NCI-H2081 (cell line): ENCODE measurements at regions not wholly inside any gene's neighbourhood (a gene's known extent, or its start where the extent isn't known, plus 50 kb on each side); places are given as distances from the start of the nearest gene placed in this dataset.

Experiments used
- DNase-seq, 2 experiments: peaks; one replicate each; lab custom pipeline; 2025; lab: John Stamatoyannopoulos, UW

DNA sequence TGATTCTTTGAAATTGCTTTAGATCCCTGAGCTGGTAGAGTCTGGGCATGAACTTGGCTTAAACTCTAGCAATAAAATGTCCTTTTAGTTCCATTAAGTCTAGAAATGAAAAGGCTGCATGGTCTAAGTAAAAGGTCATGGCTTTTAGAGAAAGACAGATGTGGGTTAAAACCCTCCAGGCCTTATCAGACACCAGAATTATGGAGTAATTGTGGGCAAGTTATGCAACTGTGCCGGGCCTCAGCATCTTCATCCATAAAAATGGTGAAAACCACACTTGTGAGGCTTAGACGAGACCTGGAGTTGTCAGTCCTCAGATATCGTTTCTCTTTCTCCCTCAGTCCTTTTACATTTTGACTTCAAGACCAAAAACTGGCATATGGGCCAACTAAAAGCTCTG, 597.9 kb upstream of the KIRREL3 start:
- DNase-seq: no peak

DNA sequence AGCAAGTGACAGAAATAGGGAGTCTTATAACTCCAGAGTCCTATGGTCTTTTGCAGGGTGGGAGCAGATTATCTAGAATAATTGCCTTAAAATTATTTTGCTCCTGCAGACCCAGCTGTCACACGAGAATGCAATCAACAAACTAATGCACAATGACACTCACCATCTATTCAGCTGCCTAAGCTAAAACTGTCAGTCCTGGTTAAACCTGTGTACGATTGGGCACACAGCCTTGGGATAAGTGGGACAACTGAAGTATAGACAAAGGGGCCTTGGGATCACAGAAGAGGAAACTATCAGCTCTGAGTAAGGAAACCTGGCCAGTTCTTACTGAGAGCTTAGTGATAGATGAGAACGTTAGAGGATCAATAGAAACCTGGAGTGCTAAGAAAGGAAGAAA, 595.9 kb upstream of the KIRREL3 start:
- DNase-seq: no peak

DNA sequence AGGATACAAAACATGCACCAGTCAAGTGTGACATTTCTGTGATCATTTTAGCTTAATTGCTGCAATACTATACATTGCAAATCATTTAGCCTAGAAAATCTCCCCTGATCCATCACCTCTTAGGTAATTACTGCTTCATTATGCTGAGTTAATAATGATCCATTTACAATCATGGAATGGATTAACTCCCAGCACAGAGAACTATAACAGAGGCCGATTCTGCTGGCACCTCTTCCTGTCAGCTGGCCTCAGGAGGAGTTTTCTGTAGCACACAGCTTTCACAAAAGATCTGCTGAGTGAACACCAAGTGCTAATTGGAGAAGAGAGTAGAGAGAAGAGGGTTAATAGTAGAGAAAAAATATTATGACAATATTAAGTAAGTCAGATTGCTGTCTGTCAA, 591.8 kb upstream of the KIRREL3 start:
- DNase-seq: no peak

DNA sequence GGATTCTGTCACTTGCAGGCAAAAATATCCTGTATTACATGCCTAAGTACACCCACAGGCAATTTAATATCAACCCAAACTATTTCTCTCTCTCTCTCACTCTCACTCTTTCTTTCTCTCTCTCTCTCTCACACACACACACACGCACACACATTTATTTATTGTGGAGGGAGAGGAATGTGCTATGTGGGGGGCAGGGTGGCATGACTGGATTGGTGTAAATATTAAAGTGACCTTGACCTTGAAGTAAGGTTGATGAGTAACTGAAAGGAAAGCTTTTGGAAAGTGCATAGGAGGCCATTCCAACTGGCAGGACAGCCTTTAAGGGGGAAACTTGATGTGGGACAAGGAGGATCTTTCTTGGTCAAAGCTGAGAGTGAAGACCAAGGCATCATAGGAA, 589.7 kb upstream of the KIRREL3 start:
- DNase-seq: no peak

DNA sequence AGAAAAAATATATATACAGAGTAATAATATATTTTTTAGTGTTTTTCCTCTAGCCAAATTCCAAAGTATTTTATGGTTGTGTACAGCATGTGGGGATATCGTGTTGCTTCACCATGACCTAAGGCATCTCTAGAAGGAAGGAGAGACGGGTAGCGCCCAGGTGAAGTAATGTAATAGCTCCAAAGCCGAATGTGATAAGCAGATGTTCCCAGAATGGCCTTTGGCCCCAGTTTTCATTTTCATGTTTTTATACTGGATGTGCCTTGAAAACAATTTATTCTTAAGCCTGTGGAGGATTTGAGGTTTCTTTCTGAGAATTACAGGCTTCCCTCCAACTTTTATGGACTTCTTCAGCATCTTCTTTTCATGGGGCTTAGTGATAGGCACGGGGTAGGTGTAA, 587.9 kb upstream of the KIRREL3 start:
- DNase-seq: no peak

DNA sequence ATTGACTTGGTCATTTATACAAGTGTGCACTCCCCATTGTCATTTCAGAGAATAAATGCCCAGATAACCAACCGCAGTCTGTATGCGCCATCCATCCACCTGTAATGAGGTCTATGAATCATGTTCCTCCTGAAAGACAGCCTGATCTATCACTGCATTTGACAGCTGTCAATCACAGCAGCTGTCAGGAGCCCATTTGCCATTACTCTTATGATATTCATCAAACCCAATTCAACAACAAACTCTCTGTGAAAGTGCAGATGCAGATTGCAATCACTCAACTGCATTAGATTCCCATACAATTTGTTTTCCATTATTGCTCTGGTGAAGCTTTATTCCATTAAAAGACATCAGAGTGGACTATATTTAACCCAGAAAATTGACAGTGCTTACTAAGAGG, 586.9 kb upstream of the KIRREL3 start:
- DNase-seq: no peak

DNA sequence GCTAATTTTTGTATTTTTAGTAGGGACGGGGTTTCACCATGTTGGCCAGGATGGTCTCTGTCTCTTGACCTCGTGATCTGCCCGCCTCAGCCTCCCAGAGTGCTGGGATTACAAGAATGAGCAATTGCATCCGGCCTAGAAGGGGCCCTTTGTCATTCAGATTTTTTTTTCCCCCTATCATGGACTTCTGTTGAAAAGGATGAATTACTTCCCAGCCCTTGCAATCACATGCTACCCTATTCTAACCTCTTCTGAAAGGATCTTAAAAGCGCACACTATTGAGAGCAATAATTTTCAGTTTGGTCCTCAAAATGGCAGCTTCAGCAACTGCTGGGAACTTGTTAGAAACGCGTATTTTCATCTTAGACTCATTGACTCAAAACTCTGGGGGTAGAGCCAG, 575.6 kb upstream of the KIRREL3 start:
- no peak for DNase-seq

DNA sequence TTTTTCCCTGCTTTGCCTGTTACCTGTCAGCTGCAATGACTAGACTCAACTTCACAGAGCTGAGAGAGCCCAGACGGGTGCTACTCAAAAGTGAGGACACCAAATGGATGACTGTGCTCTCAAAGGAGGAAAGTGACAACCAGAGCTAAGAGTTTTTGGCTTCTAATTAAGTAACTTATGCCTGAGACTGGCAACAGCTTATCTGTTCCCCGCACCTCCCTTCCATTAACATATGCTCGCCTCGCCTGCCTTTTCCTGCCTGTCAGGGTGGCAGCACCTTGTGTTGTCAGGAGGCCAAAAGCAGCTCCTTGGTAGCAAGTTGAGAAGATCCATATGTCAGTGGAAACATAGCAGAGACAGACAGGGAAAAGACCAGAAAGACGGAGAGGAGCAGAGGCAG, 573.9 kb upstream of the KIRREL3 start:
- no peak for DNase-seq

DNA sequence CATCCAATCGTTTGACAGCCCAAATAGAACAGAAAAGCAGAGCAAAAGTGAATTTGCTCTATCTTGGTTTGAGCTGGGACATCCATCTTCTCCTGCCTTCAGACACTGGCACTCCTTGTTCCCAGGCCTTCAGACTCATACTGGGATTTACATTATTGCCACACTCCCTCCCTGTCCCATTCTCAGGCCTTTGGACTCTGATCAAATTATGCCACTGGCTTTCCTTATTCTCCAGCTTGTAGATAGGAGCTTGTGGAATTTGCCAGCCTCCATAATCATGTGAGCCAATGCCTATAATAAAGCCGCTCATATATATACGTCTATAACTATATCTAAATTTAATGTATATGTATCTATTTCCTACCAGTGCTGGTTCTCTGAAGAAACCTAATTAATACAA, 568.3 kb upstream of the KIRREL3 start:
- DNase-seq: no peak

DNA sequence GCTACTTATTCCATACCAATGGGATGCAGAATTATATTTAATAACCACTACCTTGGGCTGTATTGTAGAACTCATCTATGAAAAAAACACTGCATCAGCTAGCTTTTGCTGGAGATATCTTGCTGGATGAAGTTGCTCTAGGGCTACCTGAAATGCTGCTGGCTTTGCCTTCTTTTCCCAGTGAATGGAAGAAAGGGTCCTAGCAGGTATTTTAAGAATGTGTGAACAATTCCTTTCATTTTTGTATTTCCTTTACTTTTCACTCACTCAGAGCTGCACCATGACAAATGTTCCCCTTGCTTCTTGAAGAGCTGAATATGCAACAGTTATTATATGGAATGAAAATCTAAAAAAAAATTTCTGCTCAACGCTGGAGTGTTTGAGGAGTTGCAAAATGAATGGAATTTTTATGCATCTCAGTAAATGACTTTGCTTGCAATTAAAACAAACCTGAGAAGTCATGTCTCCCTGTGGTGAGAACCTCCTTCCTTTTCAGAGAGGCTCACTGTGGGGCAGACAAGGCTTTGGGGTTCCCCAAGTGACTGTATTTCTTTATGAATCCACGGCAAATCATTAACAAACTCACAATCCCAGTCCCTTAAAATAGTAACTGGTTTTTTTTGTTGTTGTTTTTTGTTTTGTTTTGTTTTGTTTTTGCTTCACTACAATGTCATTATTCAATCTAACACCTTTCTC, 566.8 kb upstream of the KIRREL3 start:
- DNase-seq: no peak

DNA sequence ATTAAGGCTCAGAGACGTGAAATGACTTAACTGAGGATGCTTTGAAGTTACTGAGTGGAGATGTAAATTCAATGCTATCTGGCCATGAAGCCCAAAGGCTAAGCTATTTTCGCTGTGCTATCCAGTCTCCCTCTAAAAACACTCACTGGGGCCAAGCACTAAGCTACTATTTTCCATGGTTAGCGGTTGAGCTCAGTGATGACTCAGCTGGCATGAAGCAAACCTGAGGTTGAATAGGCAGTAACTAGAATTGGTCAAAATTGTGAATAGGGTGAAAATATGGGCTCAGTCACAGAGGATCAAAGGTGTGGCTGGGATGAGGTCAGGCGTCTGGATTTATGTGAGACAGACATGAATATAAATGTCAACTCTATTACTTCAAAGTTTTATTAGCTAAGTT, 564.2 kb upstream of the KIRREL3 start:
- DNase-seq: no peak

DNA sequence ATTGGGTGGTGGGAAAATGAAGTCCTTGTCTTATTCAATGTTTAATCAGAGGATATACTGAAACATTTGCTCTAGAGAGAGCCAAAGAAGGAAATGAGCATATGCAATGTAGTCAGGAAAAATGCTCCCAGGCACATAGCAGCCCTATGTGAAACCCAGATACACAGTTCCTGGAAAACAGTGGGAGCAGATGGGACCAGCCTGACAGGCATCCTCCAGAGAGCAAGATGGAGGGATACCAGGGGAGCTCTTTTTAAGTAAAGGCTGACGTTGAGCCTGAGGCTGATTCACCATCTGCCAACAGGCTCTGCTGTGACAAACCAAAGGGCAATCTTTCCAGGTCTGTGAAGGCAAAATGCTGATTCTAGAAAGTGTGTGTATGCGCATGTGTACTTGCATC, 559.4 kb upstream of the KIRREL3 start:
- DNase-seq: no peak

DNA sequence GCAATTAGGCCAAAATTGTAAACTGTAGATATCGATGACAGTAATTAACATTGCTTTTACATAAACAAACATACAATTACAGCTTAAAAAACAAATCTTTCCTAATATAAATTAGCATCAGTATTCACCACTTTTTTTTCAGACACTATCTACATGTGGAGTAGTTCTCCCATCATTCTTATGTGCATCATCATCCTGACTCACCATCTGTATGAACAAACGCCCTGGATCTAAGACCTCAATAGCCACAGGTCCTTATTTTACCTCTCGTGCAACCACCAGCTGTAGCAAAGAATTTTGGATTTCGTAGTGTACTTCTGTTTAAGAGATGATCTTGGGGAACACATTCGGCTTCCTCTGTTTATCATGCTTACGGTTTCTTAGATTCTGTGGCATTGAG, 551.9 kb upstream of the KIRREL3 start:
- DNase-seq: no peak

DNA sequence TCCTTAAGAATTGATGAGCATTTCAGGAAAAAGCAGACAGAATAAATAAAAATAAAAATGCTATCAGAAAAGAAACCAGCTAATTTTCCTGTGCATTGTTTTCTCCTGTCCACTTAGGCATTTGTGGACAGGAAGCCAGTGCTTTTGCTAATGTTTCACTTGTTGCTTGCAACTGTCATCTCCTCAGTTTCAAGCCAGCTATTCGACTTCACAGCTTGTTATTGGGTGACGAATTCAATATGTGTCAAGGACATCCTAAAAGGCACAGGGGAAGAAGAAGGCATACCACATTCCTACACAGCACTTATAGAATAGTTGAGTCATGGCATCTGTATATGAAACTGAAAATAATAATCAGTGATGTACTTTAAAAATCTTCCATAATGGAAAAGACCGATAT, 530.6 kb upstream of the KIRREL3 start:
- DNase-seq: no peak

DNA sequence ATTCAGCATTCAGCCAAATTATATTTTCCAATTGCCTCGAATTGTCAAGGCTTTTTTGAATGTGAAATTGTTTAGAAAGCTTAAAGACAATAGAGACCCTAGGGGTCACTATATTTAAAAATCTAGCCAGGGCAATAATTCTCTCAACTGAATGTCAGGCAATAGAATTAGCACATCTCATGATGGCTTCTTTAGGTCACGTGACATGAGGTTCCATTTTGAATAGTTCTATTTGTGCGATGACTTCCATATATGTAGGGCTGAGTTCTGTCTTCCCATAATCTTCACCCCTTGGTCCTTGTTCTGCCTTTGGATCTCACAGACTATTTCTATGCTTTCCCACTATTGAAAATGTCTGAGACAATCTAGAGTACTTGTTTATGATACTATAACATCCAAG, 527.7 kb upstream of the KIRREL3 start:
- DNase-seq: no peak

DNA sequence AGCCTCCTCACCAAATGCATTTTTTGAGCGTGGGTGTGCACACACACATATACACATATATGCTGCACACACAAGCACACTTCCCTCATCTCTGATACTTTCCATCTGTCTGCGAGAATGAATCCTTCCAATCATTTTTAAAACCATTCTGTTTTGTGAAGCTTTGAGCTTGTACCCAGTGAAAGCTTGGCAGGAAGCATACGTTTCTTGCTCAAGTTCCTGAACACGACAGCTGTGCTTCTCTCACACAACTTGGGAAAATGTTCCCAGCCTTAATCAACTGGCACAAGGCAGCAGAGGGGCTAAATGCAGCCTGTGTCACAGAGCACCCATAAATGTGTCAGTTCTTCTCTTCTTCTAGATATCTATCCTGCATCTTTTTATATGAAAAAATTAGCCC, 524.0 kb upstream of the KIRREL3 start:
- no peak for DNase-seq

DNA sequence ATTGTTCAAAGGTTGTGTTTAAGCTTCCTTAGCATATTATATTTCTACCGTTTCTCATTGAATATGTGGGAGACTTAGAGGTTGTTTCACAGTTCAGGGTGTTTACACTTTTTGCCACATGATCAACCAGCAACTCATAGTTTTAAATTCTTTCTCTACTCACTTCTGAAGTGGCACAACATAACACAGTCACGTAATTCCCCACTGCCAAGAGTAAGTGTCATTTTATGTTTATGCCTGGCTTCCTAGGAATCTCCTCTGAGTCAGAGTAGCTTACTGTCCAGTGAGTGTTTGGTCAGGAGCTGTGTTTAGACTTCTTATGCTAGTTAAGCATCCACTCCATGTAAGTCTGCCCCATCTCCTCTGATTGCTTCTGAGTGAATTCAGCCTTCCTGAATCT, 520.8 kb upstream of the KIRREL3 start:
- no peak for DNase-seq

DNA sequence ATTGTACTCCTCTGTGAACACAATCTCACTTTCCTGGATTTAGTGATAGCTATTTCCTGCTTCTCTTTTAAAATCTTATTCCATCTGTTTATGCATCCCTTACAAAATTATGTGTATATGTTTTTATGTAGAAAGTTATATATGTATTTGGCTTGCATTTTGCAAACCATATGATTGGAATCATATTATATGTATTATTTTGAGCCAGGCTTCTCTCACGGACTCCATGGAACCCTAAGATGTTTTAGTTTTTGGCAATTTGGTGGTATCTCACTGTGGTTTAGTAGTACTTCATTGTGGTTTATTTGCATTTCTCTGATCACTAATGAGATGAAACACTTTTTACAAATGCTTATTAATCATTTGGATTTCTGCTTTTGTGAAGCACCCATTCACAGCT, 507.3 kb upstream of the KIRREL3 start:
- no peak for DNase-seq

DNA sequence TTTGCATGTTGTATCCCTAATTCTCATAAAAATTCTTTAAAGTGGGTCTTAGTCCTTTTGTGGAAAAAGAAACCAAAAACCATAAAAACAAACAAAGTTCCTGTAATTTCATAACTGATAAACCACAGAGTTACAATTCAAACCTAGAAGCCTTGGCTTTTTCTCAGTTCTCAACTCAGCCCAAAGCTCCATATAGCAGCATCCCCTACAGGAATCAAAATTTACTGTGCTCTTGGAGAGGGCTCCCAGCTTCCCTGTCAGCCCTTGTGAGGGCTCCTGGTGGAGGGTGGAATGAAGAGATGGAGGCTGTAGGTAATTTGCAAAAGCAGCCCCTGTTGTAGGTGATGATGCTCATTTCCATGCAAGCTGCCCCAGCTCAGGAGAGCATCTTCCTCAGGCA, 506.1 kb upstream of the KIRREL3 start:
- no peak for DNase-seq

DNA sequence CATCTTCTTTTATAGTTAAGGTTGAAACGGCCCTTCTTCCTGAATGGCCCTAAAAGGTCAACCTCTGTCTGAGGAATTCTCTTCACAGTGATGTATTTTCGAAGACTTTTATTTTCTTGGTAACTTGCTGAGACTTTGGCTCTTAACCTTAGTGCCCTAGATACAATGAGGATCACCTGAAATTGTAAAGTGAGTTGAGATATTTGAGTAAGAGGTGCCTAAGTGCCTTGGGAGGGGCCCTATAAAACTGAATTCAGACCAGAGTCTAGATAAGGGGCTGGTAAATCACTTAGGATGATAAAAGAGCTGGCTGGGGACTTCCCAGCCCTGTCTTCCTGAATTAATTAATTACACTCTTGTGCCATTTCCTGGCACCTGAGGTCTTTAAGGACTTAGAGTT, 505.6 kb upstream of the KIRREL3 start:
- DNase-seq: no peak

DNA sequence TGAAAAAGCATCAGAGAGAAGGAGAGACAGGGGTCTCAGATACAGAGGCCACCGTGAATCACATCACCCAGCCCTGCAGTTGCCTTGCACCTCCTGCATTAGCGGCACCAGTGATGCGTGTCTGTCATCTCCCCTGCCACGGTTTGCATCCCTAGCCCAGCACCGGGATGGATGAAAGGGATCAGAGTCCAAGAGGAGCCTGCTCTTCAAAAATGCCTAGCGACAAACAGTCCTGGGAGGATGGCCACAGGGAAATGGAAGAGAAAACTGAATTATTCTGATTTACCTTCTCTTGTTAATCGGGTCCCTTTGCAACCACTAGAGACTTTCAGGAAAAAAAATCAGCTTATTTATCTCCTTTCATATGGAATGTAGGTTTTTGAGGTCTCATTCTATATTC, 495.6 kb upstream of the KIRREL3 start:
- no peak for DNase-seq

DNA sequence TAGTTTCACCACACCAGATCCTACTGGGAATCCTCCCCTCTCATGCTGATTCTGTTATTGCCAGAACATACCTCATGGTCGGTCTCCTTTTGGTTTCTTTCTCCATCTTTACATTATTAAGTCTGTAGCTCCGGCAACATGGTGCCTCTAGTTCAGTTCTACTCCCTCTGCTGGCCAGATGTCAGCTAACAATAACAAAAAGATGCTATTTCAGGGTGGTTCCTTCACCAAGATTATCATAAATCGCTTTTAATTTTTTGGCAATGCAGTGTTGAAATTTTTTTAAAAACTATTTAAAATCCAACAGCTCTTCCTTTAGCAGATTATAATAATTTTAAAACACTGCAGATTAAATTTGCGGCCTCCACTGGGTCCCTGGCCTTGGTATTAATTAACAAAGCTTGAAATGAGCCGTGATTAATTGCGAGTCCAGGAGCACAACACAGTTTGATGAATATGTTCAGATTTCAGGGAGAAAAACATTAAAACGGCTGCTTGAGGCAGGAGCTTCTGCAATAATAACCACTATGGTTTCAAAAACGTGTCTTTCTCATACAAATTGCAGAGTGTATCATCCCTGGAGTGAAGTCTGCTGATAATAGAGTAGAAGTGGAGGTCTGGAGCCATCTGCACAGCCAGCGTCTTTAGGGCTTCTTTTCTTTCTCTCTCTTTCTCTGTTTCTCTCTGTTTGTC, 492.9 kb upstream of the KIRREL3 start:
- peak; percentile 38 to 50 for DNase-seq

DNA sequence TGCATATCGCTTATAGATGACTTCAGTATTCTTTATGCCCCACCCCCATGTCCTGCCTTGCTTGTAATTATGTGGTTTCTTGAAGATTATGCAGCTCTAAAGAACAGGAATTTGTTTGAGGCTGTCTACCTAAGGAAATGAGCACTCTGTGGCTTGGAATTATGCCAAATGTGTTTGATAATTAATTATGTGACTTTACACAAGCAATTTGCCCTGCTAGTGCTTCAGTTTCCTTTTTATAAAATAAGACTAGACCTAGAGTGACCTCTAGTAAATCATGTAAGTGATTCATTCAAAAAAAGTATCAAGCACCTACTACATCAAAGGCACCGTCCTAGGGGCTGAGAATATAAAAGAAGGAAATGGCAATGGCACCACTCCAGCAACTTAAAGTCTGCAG, 491.5 kb upstream of the KIRREL3 start:
- no peak for DNase-seq

DNA sequence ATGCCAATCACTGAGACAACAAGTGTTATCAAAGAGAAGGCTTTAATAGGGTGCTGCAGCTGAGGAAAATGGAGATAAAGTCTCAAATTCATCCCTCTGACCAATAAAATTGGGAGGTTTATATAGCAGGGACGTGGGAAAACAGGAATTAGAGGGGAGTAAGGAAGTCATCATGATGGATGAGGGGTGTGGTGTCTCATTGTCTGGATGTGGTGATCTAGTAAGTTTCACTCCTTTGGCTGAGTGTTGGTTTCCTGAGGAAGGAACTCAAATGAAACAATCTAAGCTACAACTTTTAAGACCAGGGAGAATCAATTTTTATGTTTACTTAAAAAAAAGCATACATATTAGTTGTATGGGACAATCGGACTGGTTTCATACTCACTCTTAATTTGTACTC, 491.0 kb upstream of the KIRREL3 start:
- no peak for DNase-seq
